ENCODE measurements at regions not wholly inside any gene's neighbourhood (a gene's known extent, or its start where the extent isn't known, plus 50 kb on each side); places are given as distances from the start of the nearest gene placed in this dataset.

DNA sequence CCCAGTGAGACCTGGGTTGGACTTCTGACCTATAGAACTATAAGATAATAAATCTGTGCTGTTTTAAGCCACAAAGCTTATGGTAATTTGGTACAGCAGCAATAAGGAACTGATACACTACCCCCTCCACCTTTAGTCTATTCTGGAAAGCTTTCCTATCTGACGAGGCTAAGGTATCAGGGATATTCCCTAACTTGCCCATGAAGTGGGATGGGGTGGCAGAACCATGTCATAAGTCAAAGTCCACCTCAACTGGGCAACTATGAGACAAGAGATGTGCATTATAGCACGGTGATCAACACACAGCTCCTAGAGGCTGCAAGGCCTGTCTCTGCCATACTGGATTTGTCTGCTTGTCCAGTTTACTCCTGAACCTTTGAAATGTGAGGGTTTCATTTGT, 146.8 kb upstream of the RAD23B start:
- CTCF ChIA-PET: no interaction called here
- no peak overlapping the region for H3K4me2 ChIP-seq (ENCODE audit: low read depth, low read length)
- no peaks in the 10 kb centered on the region for H3K36me3 ChIP-seq (ENCODE audit: control insufficient read depth, insufficient read depth, low read length)
- H2AK9ac ChIP-seq (replicated peaks; ENCODE audit: low read depth, low read length, poor library complexity): no peak overlapping the region
- no peak overlapping the region for H3K27ac ChIP-seq (ENCODE audit: insufficient read depth, low read length)
- H3K14ac ChIP-seq (replicated peaks; ENCODE audit: low read depth, low read length): no peak overlapping the region
- in situ Hi-C loops (cut with MboI; ENCODE audit: low sequenced_read_pairs): loop anchor here (25.0 kb wide), 1 partner anchor 1626 kb away; no protein-coding TSS in a partner anchor
- H3K27me3 ChIP-seq (ENCODE audit: control insufficient read depth, insufficient read depth, low read length): peaks cover 27% of the 10 kb centered on the region
- H2AFZ ChIP-seq (replicated peaks; ENCODE audit: low read length, poor library complexity): no peak overlapping the region
- H2BK5ac ChIP-seq (ENCODE audit: low read depth, low read length, poor library complexity, severe bottlenecking): no peak overlapping the region
- H2BK20ac ChIP-seq (ENCODE audit: low read depth, low read length): no peak overlapping the region
- H4K8ac ChIP-seq (ENCODE audit: low read depth in 2 of 2, low read length in 2 of 2): no peak overlapping the region
- H4K20me1 ChIP-seq (ENCODE audit: insufficient read depth, low read length): no peaks in the 10 kb centered on the region
- no peak overlapping the region for H3K9ac ChIP-seq (ENCODE audit: low read depth, low read length)
- no peak overlapping the region for H2AK5ac ChIP-seq (ENCODE audit: low read depth, low read length)
- H3K4ac ChIP-seq (ENCODE audit: low read depth, low read length): no peak overlapping the region
- no peak overlapping the region for H3K56ac ChIP-seq (ENCODE audit: extremely low read depth, insufficient read depth, low read length)
- H4K5ac ChIP-seq (ENCODE audit: low read depth, low read length): no peak overlapping the region
- H3K9me1 ChIP-seq (ENCODE audit: insufficient read depth, low read length): no peaks in the 10 kb centered on the region
- POLR2A ChIA-PET (ENCODE audit: unreplicated experiment): no interaction called here
- H3K9me3 ChIP-seq (ENCODE audit: control insufficient read depth, insufficient read depth, low read length): no peaks in the 10 kb centered on the region
- intact Hi-C loops (cut with micrococcal nuclease): loop anchor here (5.0 kb wide), 1 partner anchor 274 kb away; the partner anchor contains the start of gene ZNF462
- no peak overlapping the region for H3K18ac ChIP-seq (ENCODE audit: low read depth, low read length)
- no peaks in the 10 kb centered on the region for H3K4me1 ChIP-seq (ENCODE audit: control insufficient read depth, insufficient read depth, low read length)
- no TSS peak for BruUV-seq (replicated peaks)
- H3K23ac ChIP-seq (ENCODE audit: low read depth, low read length): no peak overlapping the region
- dilution Hi-C loops (cut with HindIII; ENCODE audit: low sequenced_read_pairs, unreplicated experiment): no loop called here
- TF ChIP-seq SMC3 (IDR thresholded peaks at IDR 0.05; ENCODE audit: low read depth, low read length) (no peak), NFE2L2 (IDR thresholded peaks at IDR 0.05; ENCODE audit: low read depth, low read length) (no peak), RAD21 (IDR thresholded peaks at IDR 0.05; ENCODE audit: low read length) (no peak)
- no peak overlapping the region for H4K91ac ChIP-seq (ENCODE audit: insufficient read depth, low read depth, low read length)
- ATAC-seq (ENCODE audit: low read depth): no peak
- no peak for DNase-seq
- H2BK120ac ChIP-seq (ENCODE audit: low read depth, low read length): no peak overlapping the region
- 100% methylated on average over 1 of the region's 2 CpGs; no CpG with 5 or more reads in 1 of the 2 experiments for WGBS, 2 experiments (ENCODE audit: extremely low coverage in 2 of 2, insufficient read length in 1 of 2)
- H3K79me1 ChIP-seq (ENCODE audit: low read depth in 1 of 2, low read length in 2 of 2): no peaks in the 10 kb centered on the region
- H2BK15ac ChIP-seq (ENCODE audit: low read depth, low read length): no peak overlapping the region
- no peak overlapping the region for H3K4me3 ChIP-seq (ENCODE audit: insufficient read depth, low read depth, low read length)
